Stimulated activated effector memory CD8-positive, alpha-beta T cell treated with anti-CD3 and anti-CD28 coated beads, Interleukin-12 subunit alpha, Interleukin-12 subunit beta, amount 100 ng/mL, for 72 hours (primary cell): ENCODE measurements at regions not wholly inside any gene's neighbourhood (a gene's known extent, or its start where the extent isn't known, plus 50 kb on each side); places are given as distances from the start of the nearest gene placed in this dataset.

Source experiments
- ATAC-seq: fragments of 150-1000 bp; cut with Tn5 transposase; 2 replicates; pipeline ENCODE4 v1.10.0; 2021
- DNase-seq, 2 donors: peaks; one replicate each; pipeline ENCODE4 v3.0.0; 2021 to 2022; ENCODE audit warnings: low spot score in 2 of 2
- H3K27ac Mint-ChIP-seq: one replicate; pipeline ENCODE4 v1.8.0; 2022; ENCODE audit warnings: mild to moderate bottlenecking, mixed read lengths
- H3K36me3 Mint-ChIP-seq: one replicate; pipeline ENCODE4 v1.8.0; 2022; ENCODE audit warnings: mild to moderate bottlenecking, mixed read lengths
- H3K4me1 Mint-ChIP-seq: one replicate; pipeline ENCODE4 v1.8.0; 2022; ENCODE audit warnings: mixed read lengths
- H3K4me3 Mint-ChIP-seq: one replicate; pipeline ENCODE4 v1.8.0; 2022; ENCODE audit warnings: mild to moderate bottlenecking, mixed read lengths
- H3K9me3 Mint-ChIP-seq: one replicate; pipeline ENCODE4 v1.8.0; 2022; ENCODE audit warnings: mixed read lengths

DNA sequence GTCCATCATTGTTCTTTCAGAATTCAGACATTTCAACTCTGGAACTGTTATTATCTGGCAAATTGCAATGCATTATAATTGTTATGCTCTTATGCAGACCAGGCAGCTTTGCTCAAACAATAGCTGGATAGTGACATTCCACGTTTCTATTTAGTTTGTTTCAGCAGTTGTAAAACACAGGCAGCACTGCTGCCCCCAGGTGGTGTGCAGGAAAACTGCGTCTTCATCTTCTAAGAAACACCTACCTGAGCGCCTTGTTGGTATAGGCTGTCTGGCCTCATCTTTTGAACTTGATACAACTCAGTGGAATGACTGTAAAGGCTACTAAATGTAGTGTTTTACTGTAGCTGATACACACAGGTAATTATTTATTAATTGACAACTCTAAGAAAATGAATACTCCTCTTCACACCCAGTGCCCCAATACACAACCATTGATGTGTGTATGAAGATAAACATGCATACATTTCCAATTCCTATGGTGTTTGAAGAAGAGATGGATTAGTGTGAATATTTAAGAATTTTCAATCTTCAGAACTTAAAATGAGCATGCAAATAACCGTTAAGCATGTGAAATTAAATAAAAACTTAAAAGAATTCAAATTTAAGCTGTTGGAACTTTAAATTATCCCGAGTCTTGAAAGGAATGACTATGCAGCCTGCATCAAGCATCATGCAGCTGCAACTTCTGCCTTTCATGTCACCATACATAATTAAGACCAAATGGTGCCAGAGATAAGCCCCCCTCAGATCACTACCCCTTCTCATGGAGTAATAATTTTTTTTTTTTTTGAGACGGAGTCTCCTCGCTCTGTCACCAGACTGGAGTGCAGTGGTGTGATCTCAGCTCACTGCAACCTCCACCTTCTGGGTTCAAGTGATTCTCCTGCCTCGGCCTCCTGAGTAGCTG lies 85.6 kb downstream of the CD8B2 start:
- no peaks in the 10 kb centered on the region for H3K36me3 Mint-ChIP-seq
- DNase-seq = no peak

DNA sequence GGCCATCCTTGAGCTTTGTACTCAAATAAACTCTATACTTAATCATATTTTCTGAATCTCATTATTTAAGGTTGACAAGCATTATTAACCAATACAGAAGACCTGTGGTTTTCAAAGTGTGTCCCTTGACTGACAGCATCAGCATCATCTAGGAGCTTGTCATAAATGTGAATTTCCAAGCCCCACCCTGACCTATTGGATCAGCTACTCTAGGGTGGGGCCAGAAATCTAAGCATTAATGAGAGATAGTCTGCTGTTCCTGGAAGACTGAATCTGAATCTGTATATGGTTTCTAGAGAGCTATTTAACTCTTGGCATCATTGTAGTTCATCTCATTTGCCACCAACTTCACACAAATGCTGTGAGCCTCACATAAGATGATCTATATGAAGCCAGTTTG lies 86.6 kb downstream of the CD8B2 start:
- DNase-seq (no peak), ATAC-seq (no peak)
- H3K4me3 Mint-ChIP-seq = no peak overlapping the region
- H3K27ac Mint-ChIP-seq = no peak overlapping the region
- H3K4me1 Mint-ChIP-seq = no peaks in the 10 kb centered on the region
- no peaks in the 10 kb centered on the region for H3K9me3 Mint-ChIP-seq
- no peaks in the 10 kb centered on the region for H3K36me3 Mint-ChIP-seq

More for the DNA sequence above, 85.6 kb downstream of the CD8B2 start:
- H3K27ac Mint-ChIP-seq = no peak overlapping the region
- no peak for ATAC-seq
- no peaks in the 10 kb centered on the region for H3K4me1 Mint-ChIP-seq
- no peak overlapping the region for H3K4me3 Mint-ChIP-seq
- H3K9me3 Mint-ChIP-seq = no peaks in the 10 kb centered on the region

DNA sequence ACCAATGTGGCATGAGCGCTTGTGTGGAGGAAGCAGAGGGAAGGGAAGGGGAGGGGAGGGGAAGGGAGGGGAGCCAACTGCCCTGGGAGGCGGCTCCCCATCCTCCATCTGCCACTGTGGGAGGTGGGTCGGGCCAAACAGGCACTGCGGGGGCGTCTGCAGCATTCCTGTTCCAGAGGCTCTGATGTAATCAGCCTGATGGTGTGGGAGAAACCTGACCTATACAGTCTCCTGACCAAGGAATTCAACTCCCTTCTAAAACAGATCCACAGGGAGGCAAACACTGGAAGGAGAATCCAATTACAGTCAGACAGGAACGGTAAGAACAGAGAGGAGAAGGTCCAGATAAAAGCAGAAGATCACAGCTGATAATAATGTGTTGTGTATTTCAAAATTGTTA lies 88.8 kb downstream of the CD8B2 start:
- Mint-ChIP-seq H3K4me3 (no peak overlapping the region), H3K9me3 (no peaks in the 10 kb centered on the region), H3K36me3 (no peaks in the 10 kb centered on the region), H3K27ac (no peak overlapping the region), H3K4me1 (no peaks in the 10 kb centered on the region)
- ATAC-seq = no peak
- DNase-seq = no peak

DNA sequence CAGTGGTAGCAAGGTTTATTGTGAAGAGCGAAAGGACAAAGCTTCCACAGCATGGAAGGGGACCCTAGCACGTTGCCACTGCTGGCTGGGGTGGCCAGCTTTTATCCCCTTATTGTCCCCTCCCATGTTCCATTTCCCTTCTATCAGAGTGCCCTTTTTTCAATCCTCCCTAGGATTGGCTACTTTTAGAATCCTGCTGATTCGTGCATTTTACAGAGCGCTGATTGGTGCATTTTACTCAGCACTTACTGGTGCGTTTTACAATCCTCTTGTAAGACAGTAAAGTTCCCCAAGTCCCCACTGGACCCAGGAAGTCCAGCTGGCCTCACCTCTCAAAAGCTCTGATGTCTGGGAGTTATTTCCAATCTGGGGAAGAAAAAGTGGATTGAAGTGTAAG lies 90.1 kb downstream of the CD8B2 start:
- no peak overlapping the region for H3K4me3 Mint-ChIP-seq
- H3K4me1 Mint-ChIP-seq = peaks cover 10% of the 10 kb centered on the region
- no peaks in the 10 kb centered on the region for H3K9me3 Mint-ChIP-seq
- no peak overlapping the region for H3K27ac Mint-ChIP-seq
- no peaks in the 10 kb centered on the region for H3K36me3 Mint-ChIP-seq
- ATAC-seq = no peak
- no peak for DNase-seq

DNA sequence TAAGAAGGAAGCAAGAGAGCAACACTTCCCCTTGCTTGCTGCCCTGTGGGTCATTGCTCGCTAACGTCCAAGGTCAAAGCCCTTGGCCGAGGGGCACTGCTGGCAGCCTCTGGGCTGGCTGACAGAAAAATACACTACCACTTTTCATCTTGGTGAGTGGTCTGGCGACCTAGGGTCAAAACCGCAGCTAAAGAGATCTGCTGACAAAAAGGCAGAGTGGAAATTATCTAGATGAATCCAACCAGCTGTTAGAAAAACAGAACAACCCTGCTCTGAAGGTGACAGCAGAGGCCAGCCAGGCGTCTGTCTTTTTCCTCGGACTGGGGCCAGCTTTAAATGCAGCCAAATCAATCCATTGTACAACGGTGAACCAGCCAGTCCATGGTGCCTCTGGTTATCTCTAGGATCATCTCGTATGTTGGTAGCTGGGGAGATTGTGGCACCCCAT lies 92.6 kb downstream of the CD8B2 start:
- Mint-ChIP-seq H3K36me3 (no peaks in the 10 kb centered on the region), H3K9me3 (no peaks in the 10 kb centered on the region), H3K4me3 (no peak overlapping the region), H3K4me1 (peaks cover 15% of the 10 kb centered on the region), H3K27ac (no peak overlapping the region)
- ATAC-seq = no peak
- no peak for DNase-seq

DNA sequence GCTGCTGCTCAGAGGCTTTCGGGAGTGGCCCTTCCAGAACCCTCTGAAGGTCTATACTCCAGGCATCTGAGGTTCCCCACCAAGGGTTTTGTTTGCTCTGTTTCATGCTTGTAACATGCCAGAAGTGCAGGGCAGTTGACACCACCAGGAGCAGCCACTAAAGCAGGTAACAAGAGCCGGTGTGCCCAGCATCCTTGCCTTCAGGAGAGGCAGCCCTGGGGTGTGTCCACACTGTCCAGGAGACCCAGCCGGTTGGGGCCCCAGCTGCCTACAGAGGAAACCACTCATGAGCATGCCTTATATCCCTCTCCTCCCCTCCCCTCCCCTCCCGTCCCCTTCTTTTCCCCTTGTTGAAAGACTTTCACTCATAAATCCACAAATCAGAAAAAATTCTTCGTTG lies 93.1 kb downstream of the CD8B2 start:
- no peaks in the 10 kb centered on the region for H3K9me3 Mint-ChIP-seq
- no peaks in the 10 kb centered on the region for H3K36me3 Mint-ChIP-seq
- DNase-seq (no peak), ATAC-seq (no peak)
- no peak overlapping the region for H3K27ac Mint-ChIP-seq
- no peak overlapping the region for H3K4me3 Mint-ChIP-seq
- peaks cover 15% of the 10 kb centered on the region for H3K4me1 Mint-ChIP-seq

DNA sequence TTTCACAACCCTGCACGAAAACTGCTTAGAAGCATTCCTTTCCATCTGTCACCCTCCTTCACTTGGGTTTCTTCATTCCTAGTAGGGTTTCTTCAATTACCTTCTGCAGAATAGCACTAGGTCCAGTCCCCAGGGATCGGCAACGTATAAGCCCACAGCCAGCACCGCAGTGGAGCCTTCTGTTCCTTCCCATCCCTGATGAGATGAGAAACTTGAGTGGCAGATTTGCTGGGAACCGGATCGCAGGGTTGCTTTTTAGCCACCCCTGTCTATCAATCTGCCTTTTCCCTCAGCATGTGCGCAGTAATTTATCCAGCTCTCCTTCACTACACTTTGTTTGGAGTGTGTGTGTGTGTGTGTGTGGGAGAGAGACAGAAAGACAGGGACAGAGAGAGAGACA lies 94.2 kb downstream of the CD8B2 start:
- no peak overlapping the region for H3K27ac Mint-ChIP-seq
- H3K4me1 Mint-ChIP-seq = peaks cover 15% of the 10 kb centered on the region
- no peak for DNase-seq
- no peaks in the 10 kb centered on the region for H3K36me3 Mint-ChIP-seq
- no peaks in the 10 kb centered on the region for H3K9me3 Mint-ChIP-seq
- no peak for ATAC-seq
- peak overlapping the region; percentile 69 for H3K4me3 Mint-ChIP-seq

DNA sequence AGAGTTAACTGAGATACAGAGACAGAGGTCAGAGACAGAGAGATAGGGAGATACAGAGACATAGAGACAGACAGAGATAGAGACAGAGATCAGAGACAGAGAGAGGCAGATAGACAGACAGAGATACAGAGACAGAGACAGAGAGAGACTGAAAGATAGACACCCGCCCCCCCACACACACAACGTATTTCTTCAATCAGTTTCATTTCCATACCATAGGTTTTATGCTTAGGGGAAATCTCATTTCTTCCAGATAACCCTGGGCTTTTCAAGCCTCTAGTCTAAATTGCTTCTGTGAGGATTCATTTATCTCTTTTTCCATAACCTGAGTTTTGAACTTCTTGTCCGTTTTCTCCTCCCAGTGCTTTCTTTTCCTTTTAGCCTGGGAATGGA lies 94.6 kb downstream of the CD8B2 start:
- DNase-seq (no peak), ATAC-seq (peak; percentile 35)
- peak overlapping the region; percentile 69 for H3K4me3 Mint-ChIP-seq
- no peaks in the 10 kb centered on the region for H3K36me3 Mint-ChIP-seq
- H3K27ac Mint-ChIP-seq = no peak overlapping the region
- peaks cover 15% of the 10 kb centered on the region for H3K4me1 Mint-ChIP-seq
- H3K9me3 Mint-ChIP-seq = no peaks in the 10 kb centered on the region

DNA sequence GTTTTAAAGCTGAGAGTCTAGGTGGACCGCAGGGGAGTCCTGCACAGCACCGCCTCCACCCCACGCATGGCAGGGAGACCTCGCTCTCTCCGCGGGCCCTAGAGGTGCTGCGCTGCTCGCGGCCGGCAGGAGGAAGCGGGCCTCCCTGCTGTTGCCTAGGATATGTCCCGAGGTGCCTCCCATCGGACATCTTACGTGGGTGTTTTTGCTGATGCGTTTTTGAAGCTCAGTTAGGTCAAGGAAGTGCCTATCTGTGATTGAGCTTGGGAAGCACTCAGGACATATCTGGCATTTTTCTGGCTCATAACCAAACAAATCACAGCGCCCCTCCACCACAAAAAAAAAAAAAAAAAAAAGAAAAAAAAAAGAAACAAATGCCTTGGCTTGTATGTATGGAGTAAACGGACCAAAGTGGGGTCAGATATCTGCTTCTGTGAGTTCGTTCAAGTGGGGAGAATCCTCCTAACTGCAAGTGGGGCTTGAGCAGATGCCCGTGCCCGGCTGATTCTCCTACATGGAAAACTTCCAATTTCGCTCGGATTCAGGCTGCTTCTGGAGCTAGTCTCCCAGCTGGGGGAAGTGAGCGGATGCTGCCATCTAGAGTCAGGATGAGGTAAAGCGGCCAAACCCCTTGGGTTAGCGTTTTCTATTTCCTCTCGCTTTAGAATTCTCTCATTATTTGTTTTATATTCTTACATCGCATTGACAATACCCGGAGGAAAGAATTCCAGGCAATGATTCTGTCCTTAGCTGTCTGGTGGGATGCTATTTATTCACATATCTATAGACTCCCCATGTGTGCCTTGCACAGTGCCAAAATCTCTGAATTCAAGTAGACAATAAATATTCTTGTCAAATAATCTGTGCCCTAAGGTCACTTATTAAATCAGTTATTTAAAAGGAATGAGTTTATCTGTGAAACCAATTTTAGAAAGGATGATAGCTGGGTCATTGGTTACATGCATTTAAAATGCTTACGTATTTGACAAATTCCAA lies 95.3 kb downstream of the CD8B2 start:
- H3K4me3 Mint-ChIP-seq = peak overlapping the region; percentile 69
- peak; percentile 25 to 75 for DNase-seq
- peak; percentile 85 for ATAC-seq
- no peaks in the 10 kb centered on the region for H3K9me3 Mint-ChIP-seq
- no peaks in the 10 kb centered on the region for H3K36me3 Mint-ChIP-seq
- no peak overlapping the region for H3K27ac Mint-ChIP-seq
- peaks cover 15% of the 10 kb centered on the region for H3K4me1 Mint-ChIP-seq

DNA sequence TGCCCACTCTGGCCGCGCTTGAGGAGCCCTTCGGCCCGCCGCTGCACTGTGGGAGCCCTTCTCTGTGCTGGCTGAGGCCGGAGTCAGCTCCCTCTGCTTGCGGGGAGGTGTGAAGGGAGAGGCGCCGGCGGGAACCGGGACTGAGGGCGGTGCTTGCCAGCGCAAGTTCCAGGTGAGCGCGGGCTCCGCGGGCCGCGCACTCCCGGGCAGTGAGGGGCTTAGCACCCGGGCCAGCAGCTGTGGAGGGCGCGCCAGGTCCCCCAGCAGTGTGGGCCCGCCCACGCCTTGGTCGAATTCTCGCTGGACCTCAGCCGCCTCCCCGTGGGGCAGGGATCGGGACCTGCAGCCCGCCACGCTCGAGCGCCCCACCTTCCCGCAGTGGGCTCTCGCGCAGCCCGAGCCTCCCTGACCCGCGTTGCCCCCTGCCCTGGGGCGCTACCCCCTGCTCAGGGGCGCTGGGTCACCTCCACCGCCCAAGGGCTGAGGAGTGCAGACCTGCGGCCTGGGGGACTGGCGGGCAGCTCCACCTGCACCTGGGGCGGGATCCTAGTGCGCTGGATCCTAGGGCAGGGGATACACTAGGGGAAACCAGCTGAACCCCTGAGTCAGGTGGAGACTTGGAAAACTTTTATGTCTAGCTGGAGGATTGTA lies 97.3 kb downstream of the CD8B2 start:
- no peaks in the 10 kb centered on the region for H3K9me3 Mint-ChIP-seq
- H3K36me3 Mint-ChIP-seq = no peaks in the 10 kb centered on the region
- DNase-seq (no peak), ATAC-seq (no peak)
- peaks cover 15% of the 10 kb centered on the region for H3K4me1 Mint-ChIP-seq
- H3K27ac Mint-ChIP-seq = no peak overlapping the region
- no peak overlapping the region for H3K4me3 Mint-ChIP-seq

DNA sequence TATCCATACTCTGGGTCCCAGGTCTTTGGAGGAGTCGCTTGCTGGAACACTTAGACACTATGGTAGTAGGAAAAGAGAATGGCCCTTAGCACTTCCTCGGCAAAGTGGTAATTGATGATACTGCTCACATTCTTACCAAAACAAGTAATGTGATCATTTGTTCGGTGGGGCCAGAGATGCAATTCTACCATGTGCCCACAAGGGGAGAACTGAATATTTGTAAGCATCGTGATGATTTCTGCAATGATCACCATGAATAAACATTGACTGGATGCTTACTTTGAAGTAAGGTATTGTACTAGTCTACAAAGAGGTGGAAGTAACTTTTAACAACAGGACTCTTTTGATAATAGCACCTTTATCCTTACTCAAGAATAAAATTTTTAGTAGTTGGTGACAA lies 109.7 kb downstream of the CD8B2 start:
- ATAC-seq = no peak
- H3K27ac Mint-ChIP-seq = no peak overlapping the region
- H3K4me1 Mint-ChIP-seq = no peaks in the 10 kb centered on the region
- H3K4me3 Mint-ChIP-seq = no peak overlapping the region
- H3K36me3 Mint-ChIP-seq = no peaks in the 10 kb centered on the region
- no peaks in the 10 kb centered on the region for H3K9me3 Mint-ChIP-seq
- no peak for DNase-seq

DNA sequence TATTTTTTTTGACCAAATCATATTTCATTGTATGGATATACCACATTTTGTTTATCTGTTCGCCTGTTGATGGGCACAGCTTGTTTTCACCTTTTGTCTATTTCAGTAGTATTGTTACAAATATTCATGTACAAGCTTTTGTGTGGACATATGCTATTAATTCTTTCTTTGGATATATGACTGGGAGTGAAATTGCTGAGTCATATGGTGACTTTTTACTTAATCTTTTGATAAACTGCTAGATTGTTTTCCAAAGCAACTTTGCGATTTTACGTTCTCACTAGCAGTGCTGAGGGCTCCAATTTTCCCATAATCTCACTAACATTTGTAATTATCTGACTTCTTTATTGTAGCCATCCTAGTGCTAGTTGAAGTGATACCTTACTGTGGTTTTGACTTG lies 112.4 kb downstream of the CD8B2 start:
- no peaks in the 10 kb centered on the region for H3K36me3 Mint-ChIP-seq
- no peak for ATAC-seq
- no peak overlapping the region for H3K27ac Mint-ChIP-seq
- DNase-seq = no peak
- H3K4me3 Mint-ChIP-seq = no peak overlapping the region
- H3K4me1 Mint-ChIP-seq = no peaks in the 10 kb centered on the region
- no peaks in the 10 kb centered on the region for H3K9me3 Mint-ChIP-seq

DNA sequence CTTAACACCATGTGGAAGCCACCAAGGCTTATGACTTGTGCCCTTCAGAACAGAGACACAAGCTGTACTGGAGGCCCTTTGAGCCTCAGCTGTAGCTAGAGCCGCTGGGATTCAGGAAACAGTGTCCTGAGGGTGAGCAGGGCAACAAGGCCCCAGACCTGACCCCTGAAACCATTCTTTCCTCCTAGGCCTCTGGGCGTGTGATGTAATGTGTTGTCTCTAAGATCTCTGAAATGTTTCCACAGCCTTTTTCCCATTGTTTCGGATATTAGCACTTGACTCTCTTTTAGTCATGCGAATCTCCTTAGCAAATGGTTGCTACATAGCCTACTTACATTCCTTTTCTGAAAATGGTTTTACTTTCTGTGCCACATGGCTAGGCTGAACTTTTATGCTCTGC lies 114.9 kb downstream of the CD8B2 start:
- Mint-ChIP-seq H3K9me3 (no peaks in the 10 kb centered on the region), H3K36me3 (no peaks in the 10 kb centered on the region), H3K4me3 (no peak overlapping the region), H3K4me1 (no peaks in the 10 kb centered on the region), H3K27ac (no peak overlapping the region)
- ATAC-seq (no peak), DNase-seq (no peak)

DNA sequence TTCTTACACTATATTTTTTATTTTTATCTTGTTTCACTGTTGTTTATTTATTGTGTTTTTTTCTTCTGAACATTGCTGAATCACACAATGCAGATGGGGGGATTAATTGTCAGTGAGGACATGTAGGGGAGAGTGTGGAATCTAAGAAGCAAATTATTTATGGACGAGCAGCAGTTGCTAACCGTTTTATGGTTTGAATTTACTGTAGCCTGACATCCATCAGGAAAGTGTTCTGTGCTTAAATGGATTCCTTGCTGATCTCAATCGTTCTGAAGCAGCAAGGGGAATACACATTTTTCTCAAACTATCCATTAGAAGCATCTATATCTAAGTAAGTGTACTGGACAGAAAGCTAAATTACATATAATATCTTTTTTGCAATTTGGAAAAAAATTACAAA lies 119.5 kb downstream of the CD8B2 start:
- Mint-ChIP-seq H3K27ac (no peak overlapping the region), H3K36me3 (no peaks in the 10 kb centered on the region), H3K9me3 (no peaks in the 10 kb centered on the region), H3K4me1 (no peaks in the 10 kb centered on the region), H3K4me3 (no peak overlapping the region)
- ATAC-seq = no peak
- no peak for DNase-seq

DNA sequence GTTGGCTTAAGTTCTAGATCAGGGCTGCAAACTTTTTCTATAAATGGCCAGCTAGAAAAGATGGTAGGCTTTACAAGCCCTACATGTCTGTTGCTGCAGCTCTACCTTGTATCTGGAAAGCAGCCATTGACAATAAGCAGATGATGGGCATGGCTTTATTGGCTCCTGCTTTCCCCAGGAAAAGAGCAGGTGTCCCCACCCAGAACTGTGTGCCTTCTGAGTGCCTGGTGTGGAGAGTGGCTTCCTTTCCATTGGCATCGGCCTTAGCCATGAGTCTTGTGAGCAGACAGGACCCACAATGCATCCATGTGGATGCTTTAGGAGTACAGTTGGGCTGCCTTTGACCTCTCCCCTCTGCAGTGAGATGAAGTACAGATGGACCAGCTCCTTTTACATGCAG lies 120.2 kb downstream of the CD8B2 start:
- Mint-ChIP-seq H3K27ac (no peak overlapping the region), H3K9me3 (no peaks in the 10 kb centered on the region), H3K36me3 (no peaks in the 10 kb centered on the region), H3K4me1 (no peaks in the 10 kb centered on the region), H3K4me3 (no peak overlapping the region)
- no peak for ATAC-seq
- DNase-seq = no peak
